MG63 (cell line): ENCODE measurements at regions not wholly inside any gene's neighbourhood (a gene's known extent, or its start where the extent isn't known, plus 50 kb on each side); places are given as distances from the start of the nearest gene placed in this dataset.
A peak's percentile ranks its signal among the peaks of the same experiment; 100 is the strongest.

ENCODE experiments used
- DNase-seq: peaks from one replicate; pipeline ENCODE4 v3.0.0-alpha.2; 2020
- H3K27me3 ChIP-seq: fragments of 250-450 bp; sonication (Bioruptor Pico); 2 replicates; pipeline ENCODE4 v1.5.1; 2020; ENCODE audit warnings: mild to moderate bottlenecking, moderate library complexity
- H3K36me3 ChIP-seq: fragments of 250-450 bp; sonication (Bioruptor Pico); 2 replicates; pipeline ENCODE4 v1.5.1; 2020; ENCODE audit warnings: mild to moderate bottlenecking, moderate library complexity
- H3K4me3 ChIP-seq: fragments of 250-450 bp; sonication (Bioruptor Pico); 2 replicates; pipeline ENCODE4 v1.5.1; 2020; ENCODE audit warnings: mild to moderate bottlenecking, moderate library complexity
- H3K9me3 ChIP-seq: fragments of 250-450 bp; sonication (Bioruptor Pico); 2 replicates; pipeline ENCODE4 v1.5.1; 2020; ENCODE audit warnings: mild to moderate bottlenecking, moderate library complexity

DNA sequence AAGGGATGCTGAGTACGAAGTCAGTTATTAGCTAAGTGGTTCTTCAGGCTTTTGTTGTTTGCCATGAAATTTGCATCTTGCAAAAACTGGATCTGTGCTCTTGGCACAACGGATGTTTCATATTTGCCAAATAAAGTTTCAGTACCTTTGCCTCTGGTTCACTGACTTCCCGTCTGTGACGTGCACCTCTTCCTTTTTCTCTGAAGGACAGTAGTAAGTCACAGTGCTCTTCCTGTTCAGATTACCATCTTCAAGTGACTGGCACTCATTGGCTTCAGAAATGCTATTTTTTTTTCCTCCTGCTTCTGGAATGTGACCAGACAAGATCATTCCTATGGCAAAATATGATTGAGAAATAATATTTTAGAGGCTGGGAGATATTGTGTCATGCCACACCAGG is 75.9 kb upstream of the GREM2 start:
- H3K4me3 ChIP-seq: no peak overlapping the region
- no peaks in the 10 kb centered on the region for H3K27me3 ChIP-seq
- H3K36me3 ChIP-seq: no peaks in the 10 kb centered on the region
- no peaks in the 10 kb centered on the region for H3K9me3 ChIP-seq
- DNase-seq: no peak

DNA sequence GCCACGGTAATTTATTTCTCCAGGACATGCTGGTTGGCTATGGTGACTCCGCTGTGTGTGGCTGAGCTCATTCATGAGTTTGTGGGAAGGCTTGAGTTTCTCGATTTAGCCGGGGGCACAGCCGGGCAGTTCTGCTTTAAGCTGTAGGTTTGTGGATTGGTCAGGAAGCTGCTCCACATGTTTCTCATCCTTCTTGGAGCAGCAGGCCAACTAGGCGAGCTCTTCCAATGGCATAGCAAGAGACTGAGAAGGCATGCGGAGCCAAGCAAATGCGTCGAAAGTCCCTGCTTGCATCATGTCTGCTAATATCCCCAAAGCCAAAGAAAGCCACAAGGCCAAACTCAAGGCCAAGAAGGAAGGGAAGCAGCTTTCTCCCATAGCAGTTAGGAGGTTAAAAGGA is 71.6 kb upstream of the GREM2 start:
- peak; percentile 93 for DNase-seq
- H3K27me3 ChIP-seq: no peaks in the 10 kb centered on the region

DNA sequence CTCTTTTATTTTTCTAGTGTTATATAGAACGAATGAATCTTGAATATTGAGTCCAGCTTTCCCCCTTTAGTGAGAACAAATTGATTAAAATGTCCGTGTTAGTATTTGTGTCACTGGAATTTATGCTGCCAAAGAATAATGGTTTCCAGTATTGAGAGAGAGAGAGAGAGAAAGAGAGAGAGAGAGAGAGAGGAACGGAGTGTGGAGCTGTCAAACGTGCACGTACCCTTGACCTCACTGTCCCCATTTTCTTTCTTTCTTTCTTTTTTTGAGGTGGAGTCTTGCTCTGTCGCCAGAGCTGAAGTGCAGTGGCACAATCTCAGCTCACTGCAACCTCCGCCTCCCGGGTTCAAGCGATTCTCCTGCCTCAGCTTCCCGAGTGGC is 70.9 kb upstream of the GREM2 start:
- no peaks in the 10 kb centered on the region for H3K27me3 ChIP-seq
- DNase-seq: no peak
- H3K9me3 ChIP-seq: peaks cover 4% of the 10 kb centered on the region

More for the DNA sequence above, 71.6 kb upstream of the GREM2 start:
- no peaks in the 10 kb centered on the region for H3K36me3 ChIP-seq
- no peak overlapping the region for H3K4me3 ChIP-seq
- peaks cover 4% of the 10 kb centered on the region for H3K9me3 ChIP-seq

DNA sequence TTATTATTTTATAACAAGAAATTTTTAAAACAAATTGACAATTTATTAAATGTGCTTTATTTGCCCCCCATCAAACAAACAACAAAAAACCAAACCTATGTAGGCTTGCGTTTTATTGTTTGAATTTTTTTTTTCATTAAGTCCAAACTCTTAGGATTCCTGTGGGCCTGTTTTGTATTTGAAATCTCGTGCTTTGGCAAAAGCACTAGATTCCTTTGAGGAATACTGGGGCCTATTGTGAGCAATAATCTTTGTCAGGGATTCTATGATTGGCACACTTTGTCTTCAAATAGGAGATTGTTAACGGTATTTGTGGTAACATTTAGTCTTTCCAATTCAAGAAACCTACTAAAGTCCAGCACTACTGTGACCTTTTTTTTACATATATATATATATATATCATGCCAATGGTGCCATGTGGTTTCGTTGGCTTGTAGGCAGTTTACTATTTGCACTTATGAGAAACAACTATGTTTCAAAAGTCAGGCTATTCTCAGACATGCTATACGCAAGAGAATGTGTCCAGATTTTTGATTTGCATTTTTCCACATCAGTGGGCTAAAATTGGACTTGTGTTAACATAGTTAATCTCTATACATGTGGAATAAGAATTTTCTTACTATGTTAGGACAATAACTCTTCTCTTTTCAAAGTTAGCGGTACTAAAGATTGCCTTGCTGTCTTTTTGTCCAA is 70.4 kb upstream of the GREM2 start:
- no peaks in the 10 kb centered on the region for H3K36me3 ChIP-seq
- H3K9me3 ChIP-seq: peaks cover 4% of the 10 kb centered on the region
- DNase-seq: no peak
- no peaks in the 10 kb centered on the region for H3K27me3 ChIP-seq
- no peak overlapping the region for H3K4me3 ChIP-seq

More for the DNA sequence above, 70.9 kb upstream of the GREM2 start:
- H3K4me3 ChIP-seq: no peak overlapping the region
- H3K36me3 ChIP-seq: no peaks in the 10 kb centered on the region

DNA sequence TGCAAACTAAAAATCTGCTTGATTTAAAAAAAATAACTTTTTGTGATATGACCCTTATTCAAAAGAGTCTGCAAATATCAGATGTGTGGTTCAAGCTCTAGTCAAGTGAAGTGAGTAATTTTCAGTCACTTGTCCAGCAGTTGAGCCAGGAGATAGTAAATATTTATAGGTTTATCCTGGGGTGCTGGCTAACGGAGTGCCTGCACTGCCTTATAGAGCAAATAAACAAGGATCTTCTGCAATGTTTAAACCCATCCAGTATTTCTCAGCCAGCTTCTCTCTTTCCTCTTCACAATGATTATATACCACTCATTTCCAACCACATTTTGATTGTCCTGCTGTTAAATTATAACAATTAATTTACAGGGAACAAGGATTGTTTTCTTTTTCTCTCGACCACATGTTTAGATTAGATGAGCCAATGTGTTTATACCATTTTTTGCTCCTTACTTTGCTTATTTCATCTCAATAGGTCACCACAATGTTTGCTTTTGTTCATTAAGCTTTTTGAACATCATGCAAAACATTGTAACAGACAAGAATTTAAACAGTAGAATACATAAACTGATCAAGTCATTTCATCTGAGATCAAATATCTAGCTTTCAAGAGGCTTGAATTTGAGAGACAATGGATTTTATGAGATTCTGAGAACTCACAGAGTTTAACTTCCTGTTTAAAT is 60.3 kb upstream of the GREM2 start:
- H3K36me3 ChIP-seq: no peaks in the 10 kb centered on the region
- H3K4me3 ChIP-seq: no peak overlapping the region
- no peaks in the 10 kb centered on the region for H3K27me3 ChIP-seq
- no peaks in the 10 kb centered on the region for H3K9me3 ChIP-seq
- DNase-seq: peak; percentile 71

DNA sequence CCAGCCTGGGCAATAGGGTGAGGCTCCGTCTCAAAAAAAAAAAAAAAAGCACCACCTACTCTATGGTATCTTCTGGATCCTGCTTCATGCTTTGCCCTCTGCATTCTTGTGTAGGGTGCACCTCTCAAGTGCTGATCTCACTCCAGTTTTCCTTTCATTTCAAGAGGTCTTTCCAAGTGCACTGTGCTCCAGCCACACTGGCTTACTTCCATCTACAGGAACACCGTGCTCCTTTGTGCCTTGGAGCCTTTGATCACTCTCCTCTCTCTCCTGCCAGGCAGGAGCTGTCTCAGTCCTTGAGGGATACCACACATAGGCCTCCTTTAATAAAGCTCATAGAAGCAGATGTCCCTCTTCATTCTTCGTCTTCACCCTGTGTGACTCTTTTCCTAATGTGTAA is 55.4 kb upstream of the GREM2 start:
- DNase-seq: no peak
- no peaks in the 10 kb centered on the region for H3K36me3 ChIP-seq
- no peaks in the 10 kb centered on the region for H3K9me3 ChIP-seq
- no peak overlapping the region for H3K4me3 ChIP-seq
- H3K27me3 ChIP-seq: no peaks in the 10 kb centered on the region

DNA sequence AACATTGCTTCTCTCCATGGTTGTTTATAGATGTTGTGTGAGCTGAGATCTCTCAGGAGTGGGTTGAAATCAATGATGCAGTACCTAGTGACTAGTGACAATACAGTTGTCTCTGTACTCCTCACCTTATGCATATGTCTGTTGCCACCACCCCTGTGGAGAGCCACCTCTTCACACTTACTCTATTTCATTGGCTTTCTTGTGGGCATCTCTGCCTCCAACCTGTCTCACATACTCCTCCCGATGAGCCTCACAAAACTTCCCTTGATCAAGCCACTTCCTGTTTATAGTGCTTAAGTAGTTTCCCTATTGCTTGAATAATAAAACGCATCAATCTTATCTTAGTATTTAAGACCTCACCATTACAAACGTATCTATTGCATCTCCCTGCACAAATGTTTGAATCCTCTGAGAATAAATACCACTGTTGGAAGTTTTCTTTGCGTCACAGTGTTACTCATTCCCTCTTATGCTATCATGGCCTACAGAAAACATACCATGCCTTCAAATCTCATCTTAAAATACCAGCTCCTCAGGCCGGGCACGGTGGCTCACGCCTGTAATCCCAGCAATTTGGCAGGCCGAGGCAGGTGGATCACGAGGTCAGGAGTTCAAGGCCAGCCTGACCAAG is 54.7 kb upstream of the GREM2 start:
- no peaks in the 10 kb centered on the region for H3K9me3 ChIP-seq
- DNase-seq: no peak
- no peaks in the 10 kb centered on the region for H3K27me3 ChIP-seq
- no peaks in the 10 kb centered on the region for H3K36me3 ChIP-seq
- no peak overlapping the region for H3K4me3 ChIP-seq

DNA sequence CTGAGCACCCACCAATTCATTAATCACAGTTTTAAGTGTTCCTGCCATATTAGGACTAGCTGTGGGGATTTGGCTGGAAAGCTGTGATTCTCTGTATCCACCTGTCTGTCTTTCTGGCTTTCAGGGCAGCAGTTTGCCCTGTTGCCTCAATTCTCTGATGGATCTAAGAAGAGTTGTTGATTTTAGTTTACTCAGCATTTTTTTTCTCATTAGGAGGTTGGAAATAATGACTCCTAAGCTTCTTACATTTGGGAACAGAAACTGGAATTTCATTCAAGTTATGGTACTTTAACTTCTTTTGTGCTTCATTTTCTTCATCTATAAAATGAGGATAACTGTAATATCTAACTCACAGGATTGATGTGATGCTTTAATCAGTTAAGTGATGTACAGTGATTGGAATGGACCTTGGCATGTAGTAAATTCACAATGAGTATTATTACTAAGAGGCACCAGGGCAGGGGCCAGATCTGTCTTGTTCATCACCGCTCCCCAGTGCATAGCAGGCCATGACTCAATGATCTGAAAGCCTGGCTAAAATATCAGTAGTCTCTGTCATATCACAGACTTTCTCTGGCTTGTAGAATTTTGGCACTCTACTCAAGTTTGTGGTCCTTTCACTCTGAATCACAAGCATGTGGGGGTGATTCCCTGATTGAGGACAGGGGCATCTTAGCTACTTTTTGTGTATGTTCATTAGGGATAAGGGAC is 51.4 kb upstream of the GREM2 start:
- Histone ChIP-seq H3K36me3 (no peaks in the 10 kb centered on the region), H3K27me3 (no peaks in the 10 kb centered on the region), H3K4me3 (no peak overlapping the region), H3K9me3 (no peaks in the 10 kb centered on the region)
- peak; percentile 94 for DNase-seq
